Astrocyte (in vitro differentiated cells and primary cell): ENCODE measurements at regions not wholly inside any gene's neighbourhood (a gene's known extent, or its start where the extent isn't known, plus 50 kb on each side); places are given as distances from the start of the nearest gene placed in this dataset.

Source experiments
- CTCF ChIP-seq: IDR thresholded peaks from 2 replicates; pipeline ENCODE4 v1.5.1; 2011; ENCODE audit warnings: low read depth, mild to moderate bottlenecking, inconsistent platforms, low read length, moderate library complexity; ENCODE audit not compliant: insufficient read depth
- EZH2 ChIP-seq: IDR thresholded peaks from 2 replicates; pipeline ENCODE4 v1.6.1; 2012; ENCODE audit warnings: mild to moderate bottlenecking, low read length, inconsistent platforms; ENCODE audit not compliant: insufficient read depth

DNA sequence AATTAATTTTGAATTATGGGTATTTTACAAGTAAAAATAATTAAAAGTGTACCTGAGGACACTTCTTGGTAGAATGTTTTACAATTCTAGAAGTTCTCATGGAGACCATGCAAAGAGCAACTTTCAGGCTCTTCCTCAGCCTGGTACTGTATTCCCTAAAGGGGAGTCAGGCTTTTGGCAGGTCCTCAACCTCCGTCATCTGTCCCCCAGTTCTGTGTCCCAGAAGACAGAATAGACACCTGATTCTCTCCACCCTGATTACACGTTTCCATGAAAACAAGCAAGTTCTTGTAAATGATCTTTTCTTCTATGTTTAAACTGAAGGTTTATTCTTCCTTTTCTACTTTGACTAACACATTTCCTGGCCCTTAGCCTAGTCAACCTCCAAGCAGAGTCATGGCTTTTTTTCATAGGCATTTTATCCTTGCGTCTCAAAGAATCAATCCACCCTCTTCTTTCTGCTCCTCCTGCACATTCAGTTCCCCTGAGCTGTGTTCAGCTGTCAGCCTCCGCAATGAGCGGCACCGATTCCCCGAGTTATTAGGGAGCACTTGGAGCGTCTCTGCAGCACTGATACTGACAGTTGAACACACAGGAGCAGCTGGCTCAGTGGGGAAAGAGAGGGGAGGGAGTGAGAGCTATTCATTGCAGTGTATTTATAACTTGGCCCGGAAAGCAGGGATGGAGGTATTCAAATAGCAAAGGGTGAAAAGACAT is 1082.4 kb upstream of the MAP3K7 start:
- no peak for TF ChIP-seq CTCF
- TF ChIP-seq EZH2 = no peak
